HEK293T (cell line): ENCODE measurements at regions not wholly inside any gene's neighbourhood (a gene's known extent, or its start where the extent isn't known, plus 50 kb on each side); places are given as distances from the start of the nearest gene placed in this dataset.

Source experiments
- ARNT ChIP-seq: fragments of 450-650 bp; IDR thresholded peaks from 2 replicates; pipeline ENCODE4 v1.6.1; 2017; ENCODE audit warnings: mild to moderate bottlenecking
- CTBP1 ChIP-seq: fragments of 450-650 bp; IDR thresholded peaks from 2 replicates; pipeline ENCODE4 v1.6.1; 2016; ENCODE audit warnings: borderline replicate concordance
- FOXA1 ChIP-seq: fragments of 450-650 bp; IDR thresholded peaks from 2 replicates; pipeline ENCODE4 v1.6.1; 2016; ENCODE audit warnings: mild to moderate bottlenecking
- FOXK2 ChIP-seq: fragments of 450-650 bp; IDR thresholded peaks from 2 replicates; pipeline ENCODE4 v1.6.1; 2016; ENCODE audit warnings: mild to moderate bottlenecking
- FOXM1 ChIP-seq: fragments of 450-650 bp; IDR thresholded peaks from 2 replicates; pipeline ENCODE4 v1.6.1; 2017; ENCODE audit warnings: mild to moderate bottlenecking, borderline replicate concordance
- HDGF ChIP-seq: fragments of 450-650 bp; IDR thresholded peaks from 2 replicates; pipeline ENCODE4 v1.6.1; 2017; ENCODE audit warnings: antibody characterized with exemption, borderline replicate concordance
- LEF1 ChIP-seq: fragments of 450-650 bp; IDR thresholded peaks from 2 replicates; pipeline ENCODE4 v1.6.1; 2017; ENCODE audit warnings: mild to moderate bottlenecking, borderline replicate concordance
- SP1 ChIP-seq: fragments of 450-650 bp; IDR thresholded peaks from 2 replicates; pipeline ENCODE4 v1.6.1; 2017
- TARDBP ChIP-seq: fragments of 450-650 bp; IDR thresholded peaks from 2 replicates; pipeline ENCODE4 v1.6.1; 2016
- TF ChIP-seq, protein P1 (sequence below): fragments of 450-650 bp; IDR thresholded peaks from 2 replicates; pipeline ENCODE4 v1.6.1; 2016

DNA sequence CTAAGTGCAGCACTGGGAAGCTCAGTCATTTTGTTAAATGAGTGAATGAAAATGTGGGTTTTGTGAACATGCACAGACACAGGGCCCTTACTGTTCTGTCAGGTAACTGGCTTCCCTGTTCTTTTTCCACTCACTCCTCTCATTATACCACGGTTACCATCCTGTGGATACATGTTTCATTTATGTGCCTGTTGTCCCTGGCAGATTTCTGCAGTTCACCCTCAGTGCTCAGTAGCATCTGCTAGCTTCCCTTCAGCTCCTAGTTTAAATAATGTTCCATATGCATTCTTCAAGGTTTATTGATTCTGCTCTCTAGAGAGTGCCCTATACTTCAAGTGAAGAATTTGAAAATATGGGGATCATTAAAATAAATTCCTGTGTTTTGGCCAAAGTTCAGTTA, 1634.3 kb upstream of the ADGRL3 start:
- no peak for TF ChIP-seq FOXK2
- TF ChIP-seq, protein P1, sequence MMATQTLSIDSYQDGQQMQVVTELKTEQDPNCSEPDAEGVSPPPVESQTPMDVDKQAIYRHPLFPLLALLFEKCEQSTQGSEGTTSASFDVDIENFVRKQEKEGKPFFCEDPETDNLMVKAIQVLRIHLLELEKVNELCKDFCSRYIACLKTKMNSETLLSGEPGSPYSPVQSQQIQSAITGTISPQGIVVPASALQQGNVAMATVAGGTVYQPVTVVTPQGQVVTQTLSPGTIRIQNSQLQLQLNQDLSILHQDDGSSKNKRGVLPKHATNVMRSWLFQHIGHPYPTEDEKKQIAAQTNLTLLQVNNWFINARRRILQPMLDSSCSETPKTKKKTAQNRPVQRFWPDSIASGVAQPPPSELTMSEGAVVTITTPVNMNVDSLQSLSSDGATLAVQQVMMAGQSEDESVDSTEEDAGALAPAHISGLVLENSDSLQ: no peak
- TF ChIP-seq LEF1: no peak
- no peak for TF ChIP-seq SP1
- no peak for TF ChIP-seq CTBP1
- TF ChIP-seq HDGF: no peak
- no peak for TF ChIP-seq FOXM1
- no peak for TF ChIP-seq TARDBP
- TF ChIP-seq ARNT: no peak
- no peak for TF ChIP-seq FOXA1
